GM12878 (cell line): ENCODE measurements at regions not wholly inside any gene's neighbourhood (a gene's known extent, or its start where the extent isn't known, plus 50 kb on each side); places are given as distances from the start of the nearest gene placed in this dataset.

ENCODE experiments used
- ATF3 ChIP-seq: IDR thresholded peaks from 2 replicates; pipeline ENCODE4 v1.6.1; 2011; ENCODE audit warnings: low read depth, mild to moderate bottlenecking, low read length, moderate library complexity, borderline replicate concordance; ENCODE audit errors: extremely low read depth
- ATF7 ChIP-seq: fragments of 450-650 bp; IDR thresholded peaks from 2 replicates; pipeline ENCODE4 v1.6.1; 2016; ENCODE audit warnings: low read depth, mild to moderate bottlenecking
- BCL3 ChIP-seq: IDR thresholded peaks from 2 replicates; pipeline ENCODE4 v1.6.1; 2011; ENCODE audit warnings: borderline replicate concordance, low read depth, mild to moderate bottlenecking, moderate library complexity, low read length; ENCODE audit not compliant: insufficient read depth, poor library complexity, severe bottlenecking
- HDAC6 ChIP-seq: fragments of 200-600 bp; sonication (generic); IDR thresholded peaks from one replicate; pipeline ENCODE4 v1.8.0; 2017; ENCODE audit warnings: antibody characterized with exemption; ENCODE audit not compliant: unreplicated experiment
- MTA3 ChIP-seq: IDR thresholded peaks from 2 replicates; pipeline ENCODE4 v1.6.1; 2012; ENCODE audit warnings: low read length, inconsistent platforms, borderline replicate concordance
- NR2C2 ChIP-seq: IDR thresholded peaks from 2 replicates; pipeline ENCODE4 v1.6.1; 2011; ENCODE audit warnings: borderline replicate concordance, low read depth; ENCODE audit not compliant: control insufficient read depth, insufficient read length
- PKNOX1 ChIP-seq: fragments of 450-650 bp; IDR thresholded peaks from 2 replicates; pipeline ENCODE4 v1.6.1; 2016; ENCODE audit warnings: mild to moderate bottlenecking
- SMARCA5 ChIP-seq: fragments of 450-650 bp; IDR thresholded peaks from 2 replicates; pipeline ENCODE4 v1.6.1; 2017; ENCODE audit warnings: mild to moderate bottlenecking
- TCF12 ChIP-seq: IDR thresholded peaks from 2 replicates; pipeline ENCODE4 v1.6.1; 2011; ENCODE audit warnings: low read depth, mild to moderate bottlenecking, low read length
- ZNF207 ChIP-seq: fragments of 450-650 bp; IDR thresholded peaks from 2 replicates; pipeline ENCODE4 v1.6.1; 2014; ENCODE audit warnings: antibody characterized with exemption, mild to moderate bottlenecking, borderline replicate concordance

- TF ChIP-seq ATF3 = no peak
- no peak for TF ChIP-seq SMARCA5
- no peak for TF ChIP-seq HDAC6
- no peak for TF ChIP-seq MTA3
- TF ChIP-seq NR2C2 = no peak
- no peak for TF ChIP-seq PKNOX1
- no peak for TF ChIP-seq ZNF207
- no peak for TF ChIP-seq TCF12
- no peak for TF ChIP-seq ATF7
- TF ChIP-seq BCL3 = no peak
Observed at GRCh38 chr3:118713502-118714207, 321.0 kb downstream of the IGSF11 start (continued).
